OCI-LY3 (cell line): ENCODE measurements at regions not wholly inside any gene's neighbourhood (a gene's known extent, or its start where the extent isn't known, plus 50 kb on each side); places are given as distances from the start of the nearest gene placed in this dataset.
A peak's percentile ranks its signal among the peaks of the same experiment; 100 is the strongest.
"Not testable (repeated sequence)": the region's sequence is repeated elsewhere in the genome, so short reads cannot be mapped to it uniquely, and the experiment has no call there.

ENCODE experiments used
- H2AFZ ChIP-seq: fragments of 200-600, 300-600 bp; shearing (Covaris generic); 2 replicates; pipeline ENCODE4 v1.6.0; 2014; ENCODE audit warnings: antibody characterized with exemption, low read depth, low read length
- H3K27ac ChIP-seq: fragments of 200-600, 300-600 bp; sonication (generic); 2 replicates; pipeline ENCODE4 v1.5.1; 2014; ENCODE audit warnings: mild to moderate bottlenecking, low read length, moderate library complexity, mixed read lengths
- H3K27me3 ChIP-seq: fragments of 200-600, 300-600 bp; sonication (generic); 2 replicates; pipeline ENCODE4 v1.6.1; 2014; ENCODE audit warnings: low read depth, low read length, mixed read lengths
- H3K36me3 ChIP-seq: fragments of 200-600, 300-600 bp; sonication (generic); replicated peaks from 2 replicates; pipeline ENCODE3; 2014; ENCODE audit warnings: low read depth, low read length, mixed read lengths
- H3K4me1 ChIP-seq: fragments of 300-600, 200-600 bp; sonication (generic); 2 replicates; pipeline ENCODE4 v1.6.1; 2014; ENCODE audit warnings: low read length, mixed read lengths
- H3K4me2 ChIP-seq: fragments of 200-600, 300-600 bp; sonication (generic); 2 replicates; pipeline ENCODE4 v1.6.1; 2014; ENCODE audit warnings: low read length, mixed read lengths
- H3K4me3 ChIP-seq: fragments of 300-600, 200-600 bp; sonication (generic); 2 replicates; pipeline ENCODE4 v1.5.1; 2014; ENCODE audit warnings: antibody characterized with exemption, mild to moderate bottlenecking, low read length, moderate library complexity
- H3K79me2 ChIP-seq: fragments of 300-600, 200-600 bp; shearing (Covaris generic); 2 replicates; pipeline ENCODE4 v1.6.1; 2014; ENCODE audit warnings: mild to moderate bottlenecking, low read length, mixed read lengths
- H3K9ac ChIP-seq: fragments of 300-600, 200-600 bp; shearing (Covaris generic); 2 replicates; pipeline ENCODE4 v1.6.0; 2014; ENCODE audit warnings: mild to moderate bottlenecking, low read length, moderate library complexity
- H3K9me3 ChIP-seq: fragments of 200-600, 300-600 bp; shearing (Covaris generic); 2 replicates; pipeline ENCODE4 v1.6.1; 2014; ENCODE audit warnings: low read length, mixed read lengths; ENCODE audit not compliant: insufficient read depth
- H4K20me1 ChIP-seq: fragments of 200-600, 300-600 bp; sonication (generic); 2 replicates; pipeline ENCODE4 v1.6.1; 2016; ENCODE audit warnings: low read length, mixed read lengths; ENCODE audit not compliant: insufficient read depth
- CTCF ChIP-seq: fragments of 200-600, 300-600 bp; sonication (generic); IDR thresholded peaks from 2 replicates; pipeline ENCODE4 v1.5.1; 2014; ENCODE audit warnings: antibody characterized with exemption, low read length, low read depth
- EZH2phosphoT487 ChIP-seq: fragments of 200-600 bp; shearing (Covaris generic); IDR thresholded peaks from 2 replicates; pipeline ENCODE4 v1.6.1; 2018; ENCODE audit warnings: antibody characterized with exemption, mixed run types, low read depth

- Histone ChIP-seq H3K9ac (no peak overlapping the region), H4K20me1 (no peaks in the 10 kb centered on the region), H3K4me1 (no peaks in the 10 kb centered on the region), H3K9me3 (no peaks in the 10 kb centered on the region), H3K4me3 (no peak overlapping the region), H2AFZ (no peak overlapping the region), H3K27me3 (no peaks in the 10 kb centered on the region), H3K27ac (no peak overlapping the region), H3K36me3 (no peaks in the 10 kb centered on the region), H3K4me2 (no peak overlapping the region), H3K79me2 (no peaks in the 10 kb centered on the region)
- TF ChIP-seq EZH2phosphoT487: no peak
- no peak for TF ChIP-seq CTCF
Observed at GRCh38 chr22:25332386-25332785, 112.9 kb downstream of the CRYBB2 start.

GRCh38 chr22:25334162-25334490 lies 114.7 kb downstream of the CRYBB2 start:
- Histone ChIP-seq H3K27ac (no peak overlapping the region), H3K9ac (no peak overlapping the region), H3K4me2 (no peak overlapping the region), H3K79me2 (no peaks in the 10 kb centered on the region), H2AFZ (no peak overlapping the region), H3K9me3 (no peaks in the 10 kb centered on the region), H3K4me1 (no peaks in the 10 kb centered on the region), H3K4me3 (no peak overlapping the region), H3K27me3 (no peaks in the 10 kb centered on the region), H4K20me1 (no peaks in the 10 kb centered on the region), H3K36me3 (no peaks in the 10 kb centered on the region)
- peak; percentile 76 for TF ChIP-seq CTCF
- no peak for TF ChIP-seq EZH2phosphoT487

GRCh38 chr22:25334631-25335030 lies 115.2 kb downstream of the CRYBB2 start:
- H3K79me2 ChIP-seq, H3K4me2 ChIP-seq, H3K9ac ChIP-seq, H4K20me1 ChIP-seq, H3K4me3 ChIP-seq, H3K27me3 ChIP-seq, H2AFZ ChIP-seq, H3K27ac ChIP-seq, H3K4me1 ChIP-seq, H3K9me3 ChIP-seq, H3K36me3 ChIP-seq: not testable (repeated sequence)

GRCh38 chr22:25335276-25335675 lies 115.8 kb downstream of the CRYBB2 start:
- not testable (repeated sequence) for H4K20me1 ChIP-seq, H3K27ac ChIP-seq, H3K27me3 ChIP-seq, H3K4me1 ChIP-seq, H2AFZ ChIP-seq, H3K9ac ChIP-seq, H3K79me2 ChIP-seq, H3K9me3 ChIP-seq, H3K4me2 ChIP-seq, H3K36me3 ChIP-seq, H3K4me3 ChIP-seq

GRCh38 chr22:25340536-25340935 lies 121.1 kb downstream of the CRYBB2 start:
- H3K27ac ChIP-seq, H3K4me1 ChIP-seq, H2AFZ ChIP-seq, H3K4me3 ChIP-seq, H4K20me1 ChIP-seq, H3K27me3 ChIP-seq, H3K4me2 ChIP-seq, H3K79me2 ChIP-seq, H3K9ac ChIP-seq, H3K36me3 ChIP-seq, H3K9me3 ChIP-seq: not testable (repeated sequence)

GRCh38 chr22:25344366-25344765 lies 124.9 kb downstream of the CRYBB2 start:
- not testable (repeated sequence) for H3K4me1 ChIP-seq, H3K9ac ChIP-seq, H3K9me3 ChIP-seq, H3K79me2 ChIP-seq, H2AFZ ChIP-seq, H3K4me2 ChIP-seq, H3K27me3 ChIP-seq, H3K4me3 ChIP-seq, H3K36me3 ChIP-seq, H3K27ac ChIP-seq, H4K20me1 ChIP-seq
